ENCODE measurements at regions not wholly inside any gene's neighbourhood (a gene's known extent, or its start where the extent isn't known, plus 50 kb on each side); places are given as distances from the start of the nearest gene placed in this dataset.

GRCh38 chr1:233461847-233462246 lies 134.3 kb downstream of the MAP3K21 start:
- Histone ChIP-seq H3K4me1 (ENCODE audit: insufficient read depth, low read length) (peaks cover 4% of the 10 kb centered on the region), H4K8ac (replicated peaks; ENCODE audit: insufficient read length, low read depth, low read length) (no peak overlapping the region), H4K91ac (ENCODE audit: insufficient read length, low read depth, low read length) (no peak overlapping the region), H3K27me3 (ENCODE audit: insufficient read depth, low read length) (no peaks in the 10 kb centered on the region), H2BK120ac (ENCODE audit: low read depth, low read length, poor library complexity, severe bottlenecking) (no peak overlapping the region), H3K18ac (ENCODE audit: insufficient read length, low read depth, low read length) (no peak overlapping the region), H3K79me2 (ENCODE audit: insufficient read depth, low read length) (no peaks in the 10 kb centered on the region), H2AFZ (ENCODE audit: low read length) (no peak overlapping the region), H3K9me3 (ENCODE audit: control insufficient read depth, low read depth, low read length) (no peaks in the 10 kb centered on the region), H3K4me2 (ENCODE audit: insufficient read depth, insufficient read length, low read length) (no peak overlapping the region), H3K79me1 (ENCODE audit: insufficient read depth, low read depth, low read length, poor library complexity, severe bottlenecking) (no peaks in the 10 kb centered on the region), H2BK15ac (ENCODE audit: low read depth, low read length) (no peak overlapping the region), H3K56ac (ENCODE audit: insufficient read length, low read depth, low read length) (no peak overlapping the region), H4K20me1 (ENCODE audit: control insufficient read depth, insufficient read depth, insufficient read length) (no peaks in the 10 kb centered on the region), H3K9ac (ENCODE audit: extremely low read depth, insufficient read length, low read length) (no peak overlapping the region), H3K23me2 (ENCODE audit: insufficient read length, low read depth, low read length, poor library complexity, severe bottlenecking) (no peaks in the 10 kb centered on the region), H3K4ac (ENCODE audit: low read depth, low read length) (no peak overlapping the region), H2AK5ac (ENCODE audit: insufficient read length, low read length) (no peak overlapping the region), H4K5ac (ENCODE audit: insufficient read length, low read depth, low read length) (no peak overlapping the region), H2BK20ac (ENCODE audit: low read depth, low read length, poor library complexity, severe bottlenecking) (no peak overlapping the region), H2BK12ac (ENCODE audit: insufficient read length, low read depth, low read length) (no peak overlapping the region), H3T11ph (ENCODE audit: low read length) (no peak overlapping the region), H2BK5ac (ENCODE audit: insufficient read length, low read length) (no peak overlapping the region), H3K23ac (ENCODE audit: insufficient read length, low read depth, low read length) (no peak overlapping the region), H3K14ac (ENCODE audit: insufficient read depth, low read length) (no peak overlapping the region), H3K27ac (ENCODE audit: insufficient read length, low read depth, low read length) (no peak overlapping the region)
- Mint-ChIP-seq H3K36me3 (ENCODE audit: insufficient read depth in 1 of 3, low read depth in 3 of 3) (peaks cover 0 to 6% (median 0%) of the 10 kb centered on the region in 3 experiments; a peak in 6 of 7 replicates), H3K9me3 (no peaks in the 10 kb centered on the region; a peak in 3 of 5 replicates), H3K4me1 (peaks cover 17 to 19% of the 10 kb centered on the region in 2 experiments), H3K27ac (no peak overlapping the region), H3K27me3 (ENCODE audit: low read depth) (no peaks in the 10 kb centered on the region), H3K4me3 (no peak overlapping the region)
- no peak for TF ChIP-seq CTCF (conservative IDR thresholded peaks at IDR 0.05)
- no peak for DNase-seq
- WGBS (ENCODE audit: extremely low coverage, insufficient read length, low lambda C conversion rate) = no CpG with 5 or more reads among the region's 1 CpG

Data from H9 (cell line).